OCI-LY7 (cell line): ENCODE measurements at regions not wholly inside any gene's neighbourhood (a gene's known extent, or its start where the extent isn't known, plus 50 kb on each side); places are given as distances from the start of the nearest gene placed in this dataset.

Experiments
- BruUV-seq: library from RNA; stranded (reverse); fragments of 400-500 nt; replicated peaks from 2 replicates; lab custom pipeline; 2021; lab: Mats Ljungman, UMichigan
- CTCF ChIA-PET: fragments of 300-600 bp; sonication (Branson Sonifier 250); formaldehyde crosslinking; loops from one replicate; lab custom pipeline; 2022; ENCODE audit warnings: antibody characterized with exemption; ENCODE audit not compliant: unreplicated experiment; lab: Charles Lee
- POLR2A ChIA-PET: fragments of 300-600 bp; sonication (Branson Sonifier 250); formaldehyde crosslinking; loops from one replicate; lab custom pipeline; 2022; ENCODE audit warnings: antibody characterized with exemption; lab: Charles Lee
- DNase-seq: peaks from one replicate; pipeline ENCODE4 v3.0.0-alpha.2; 2015; ENCODE audit warnings: low spot score
- H2AFZ ChIP-seq: fragments of 200-600 bp; sonication (generic), shearing (Covaris generic); 2 replicates; pipeline ENCODE4 v1.6.1; 2014; ENCODE audit warnings: mild to moderate bottlenecking, antibody characterized with exemption, low read length, moderate library complexity
- H3K27ac ChIP-seq: fragments of 200-600 bp; sonication (generic); 2 replicates; pipeline ENCODE4 v1.5.1; 2014; ENCODE audit warnings: mixed run types, low read depth, mild to moderate bottlenecking, moderate library complexity, low read length, inconsistent platforms; ENCODE audit not compliant: poor library complexity, severe bottlenecking
- H3K36me3 ChIP-seq: fragments of 200-600 bp; sonication (generic); 2 replicates; pipeline ENCODE4 v1.6.1; 2014; ENCODE audit warnings: mild to moderate bottlenecking, antibody characterized with exemption, low read length, moderate library complexity, mixed read lengths; ENCODE audit not compliant: insufficient read depth
- H3K4me1 ChIP-seq: fragments of 200-600 bp; sonication (generic); 2 replicates; pipeline ENCODE4 v1.5.1; 2014; ENCODE audit warnings: mild to moderate bottlenecking, low read length; ENCODE audit not compliant: insufficient read depth, poor library complexity, severe bottlenecking
- H3K4me2 ChIP-seq: fragments of 200-600 bp; sonication (generic); 2 replicates; pipeline ENCODE4 v1.6.1; 2014; ENCODE audit warnings: mild to moderate bottlenecking, low read length
- H3K4me3 ChIP-seq: fragments of 200-600 bp; sonication (generic); 2 replicates; pipeline ENCODE4 v1.5.1; 2014; ENCODE audit warnings: mild to moderate bottlenecking, low read depth, low read length; ENCODE audit not compliant: poor library complexity, severe bottlenecking
- H3K79me2 ChIP-seq: fragments of 200-600 bp; sonication (generic); 2 replicates; pipeline ENCODE4 v1.6.1; 2016; ENCODE audit warnings: low read depth, mild to moderate bottlenecking, low read length, moderate library complexity, mixed read lengths; ENCODE audit not compliant: insufficient read depth
- H3K9me2 ChIP-seq: fragments of 200-600 bp; sonication (generic); 2 replicates; pipeline ENCODE4 v1.6.1; 2016; ENCODE audit warnings: mild to moderate bottlenecking, low read length, mixed read lengths; ENCODE audit not compliant: insufficient read depth
- H3K9me3 ChIP-seq: fragments of 200-600 bp; sonication (generic); 2 replicates; pipeline ENCODE4 v1.6.1; 2014; ENCODE audit warnings: mild to moderate bottlenecking, mixed run types, low read length, mixed read lengths
- H4K20me1 ChIP-seq: fragments of 200-600 bp; sonication (generic); 2 replicates; pipeline ENCODE4 v1.6.1; 2014; ENCODE audit warnings: mild to moderate bottlenecking, antibody characterized with exemption, low read length, moderate library complexity, mixed read lengths; ENCODE audit not compliant: insufficient read depth
- EZH2phosphoT487 ChIP-seq: fragments of 200-600 bp; sonication (generic); IDR thresholded peaks from 2 replicates; pipeline ENCODE4 v1.6.1; 2018; ENCODE audit warnings: low read depth, borderline replicate concordance, mild to moderate bottlenecking, mixed run types, antibody characterized with exemption, low read length, moderate library complexity, mixed read lengths
- intact Hi-C: fragments of 100-400 bp; cut with micrococcal nuclease; formaldehyde crosslinking; loops from one replicate; pipeline ENCODE4 v1.10.0; 2022; ENCODE audit not compliant: unreplicated experiment
- TF ChIP-seq, protein P1 (sequence below): fragments of 200-600 bp; sonication (generic); conservative IDR thresholded peaks from 2 replicates; pipeline ENCODE4 v1.5.1; 2014; ENCODE audit warnings: mild to moderate bottlenecking, antibody characterized with exemption, low read length, moderate library complexity, mixed read lengths

DNA sequence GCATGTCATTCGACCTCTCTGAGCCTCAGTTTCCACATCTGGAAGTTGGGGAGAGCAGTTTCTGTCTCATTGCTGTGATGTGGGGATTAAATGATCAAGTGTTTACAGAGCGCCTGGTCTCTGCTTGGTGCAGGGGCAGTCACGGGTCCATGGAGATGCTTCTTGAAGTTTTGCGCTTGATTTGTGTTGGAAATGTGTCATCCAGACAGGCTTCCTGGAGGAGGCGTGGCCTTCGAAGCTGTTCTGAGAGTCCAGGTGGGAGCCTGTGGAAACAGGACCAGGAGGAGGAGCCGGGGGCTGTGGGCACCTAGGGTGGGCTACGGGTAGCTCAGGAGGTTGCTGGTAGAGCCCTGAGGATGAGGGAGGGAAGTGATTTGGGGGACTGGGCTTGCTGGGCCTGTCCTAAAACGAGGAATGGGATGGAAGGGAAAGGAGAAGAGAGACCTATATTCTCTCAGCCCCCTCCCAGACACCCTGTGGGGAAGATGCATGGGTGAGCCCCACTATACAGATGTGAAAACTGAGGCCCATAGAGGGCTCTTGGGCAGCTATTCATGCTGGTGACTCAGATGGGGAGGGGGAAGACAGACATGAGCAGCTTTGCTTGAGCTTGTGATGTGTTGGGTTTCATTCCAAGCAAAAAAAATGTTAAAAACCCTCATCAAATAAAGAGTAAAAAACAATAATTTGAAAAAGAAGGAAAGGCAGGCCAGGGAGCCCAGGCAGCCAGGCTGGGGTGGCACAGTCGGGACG lies 107.2 kb upstream of the WNT4 start:
- no peak overlapping the region for H3K27ac ChIP-seq
- no peaks in the 10 kb centered on the region for H3K9me2 ChIP-seq
- no peaks in the 10 kb centered on the region for H4K20me1 ChIP-seq
- H3K4me2 ChIP-seq: no peak overlapping the region
- ChIA-PET POLR2A (no interaction called here), CTCF (no interaction called here)
- no peaks in the 10 kb centered on the region for H3K4me1 ChIP-seq
- no peaks in the 10 kb centered on the region for H3K79me2 ChIP-seq
- no peaks in the 10 kb centered on the region for H3K36me3 ChIP-seq
- no TSS peak for BruUV-seq
- H3K9me3 ChIP-seq: no peaks in the 10 kb centered on the region
- no peak overlapping the region for H3K4me3 ChIP-seq
- intact Hi-C loops: no loop called here
- H2AFZ ChIP-seq: no peak overlapping the region
- TF ChIP-seq, protein P1, sequence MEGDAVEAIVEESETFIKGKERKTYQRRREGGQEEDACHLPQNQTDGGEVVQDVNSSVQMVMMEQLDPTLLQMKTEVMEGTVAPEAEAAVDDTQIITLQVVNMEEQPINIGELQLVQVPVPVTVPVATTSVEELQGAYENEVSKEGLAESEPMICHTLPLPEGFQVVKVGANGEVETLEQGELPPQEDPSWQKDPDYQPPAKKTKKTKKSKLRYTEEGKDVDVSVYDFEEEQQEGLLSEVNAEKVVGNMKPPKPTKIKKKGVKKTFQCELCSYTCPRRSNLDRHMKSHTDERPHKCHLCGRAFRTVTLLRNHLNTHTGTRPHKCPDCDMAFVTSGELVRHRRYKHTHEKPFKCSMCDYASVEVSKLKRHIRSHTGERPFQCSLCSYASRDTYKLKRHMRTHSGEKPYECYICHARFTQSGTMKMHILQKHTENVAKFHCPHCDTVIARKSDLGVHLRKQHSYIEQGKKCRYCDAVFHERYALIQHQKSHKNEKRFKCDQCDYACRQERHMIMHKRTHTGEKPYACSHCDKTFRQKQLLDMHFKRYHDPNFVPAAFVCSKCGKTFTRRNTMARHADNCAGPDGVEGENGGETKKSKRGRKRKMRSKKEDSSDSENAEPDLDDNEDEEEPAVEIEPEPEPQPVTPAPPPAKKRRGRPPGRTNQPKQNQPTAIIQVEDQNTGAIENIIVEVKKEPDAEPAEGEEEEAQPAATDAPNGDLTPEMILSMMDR: no peak
- TF ChIP-seq EZH2phosphoT487: no peak
- DNase-seq: no peak

DNA sequence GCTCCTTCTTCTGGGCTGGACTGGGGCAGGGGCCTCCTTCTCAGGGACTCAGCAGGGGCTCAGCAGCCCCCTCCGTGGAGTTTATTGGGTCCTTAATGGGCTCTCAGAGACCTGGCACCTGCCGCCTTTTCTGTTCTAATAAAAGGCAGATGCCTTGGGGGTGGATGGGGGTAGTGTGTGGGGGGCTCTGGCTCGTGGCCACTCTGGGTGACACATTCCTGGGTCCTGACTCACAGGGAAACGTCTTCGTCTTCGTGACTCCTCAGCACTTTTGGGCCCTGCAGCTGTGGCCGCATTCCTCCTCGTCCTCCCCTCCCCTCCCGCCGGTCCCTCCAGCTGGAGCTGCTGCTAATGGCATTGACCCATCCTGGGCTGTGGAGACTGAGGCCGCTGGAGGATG lies 107.8 kb upstream of the WNT4 start:
- no peaks in the 10 kb centered on the region for H3K36me3 ChIP-seq
- H3K79me2 ChIP-seq: no peaks in the 10 kb centered on the region
- no peaks in the 10 kb centered on the region for H4K20me1 ChIP-seq
- no peak for TF ChIP-seq EZH2phosphoT487
- TF ChIP-seq, protein P1: no peak
- BruUV-seq: no TSS peak
- H3K4me3 ChIP-seq: no peak overlapping the region
- no peak overlapping the region for H3K27ac ChIP-seq
- H2AFZ ChIP-seq: no peak overlapping the region
- CTCF ChIA-PET: no interaction called here
- DNase-seq: no peak
- no peaks in the 10 kb centered on the region for H3K9me3 ChIP-seq
- intact Hi-C loops: no loop called here
- H3K4me1 ChIP-seq: no peaks in the 10 kb centered on the region
- H3K9me2 ChIP-seq: no peaks in the 10 kb centered on the region
- H3K4me2 ChIP-seq: no peak overlapping the region
- POLR2A ChIA-PET: no interaction called here

DNA sequence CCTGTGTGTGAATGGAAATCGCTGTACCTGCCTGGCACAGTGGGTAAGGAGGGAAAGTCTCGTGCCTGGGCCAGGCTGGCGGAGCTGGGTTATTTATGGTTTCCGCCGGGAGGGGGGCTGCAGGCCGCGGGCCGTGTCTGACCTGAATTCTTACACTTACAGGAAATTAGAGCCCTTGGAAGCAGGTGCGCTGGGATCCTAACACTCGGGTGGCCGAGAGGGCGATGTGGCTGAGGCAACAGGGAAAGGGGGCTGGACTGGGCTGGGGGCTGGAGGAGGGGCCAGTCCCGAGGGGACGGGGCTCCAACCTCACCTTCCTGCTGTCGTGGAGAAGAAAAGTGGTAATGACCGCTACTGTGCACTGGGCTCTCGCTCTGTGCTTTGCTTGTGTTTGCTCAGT lies 109.4 kb upstream of the WNT4 start:
- Histone ChIP-seq H3K4me2 (no peak overlapping the region), H3K4me1 (no peaks in the 10 kb centered on the region), H3K9me2 (no peaks in the 10 kb centered on the region), H3K27ac (no peak overlapping the region), H3K36me3 (no peaks in the 10 kb centered on the region), H3K9me3 (no peaks in the 10 kb centered on the region), H3K4me3 (no peak overlapping the region), H2AFZ (no peak overlapping the region), H3K79me2 (no peaks in the 10 kb centered on the region), H4K20me1 (no peaks in the 10 kb centered on the region)
- TF ChIP-seq, protein P1: no peak
- no peak for TF ChIP-seq EZH2phosphoT487
- ChIA-PET POLR2A (no interaction called here), CTCF (interaction anchor here (0.6 kb wide), 1 partner anchor 479 kb away, joined by 3 read pairs; no protein-coding TSS in a partner anchor)
- no TSS peak for BruUV-seq
- intact Hi-C loops: no loop called here
- DNase-seq: no peak
